Ammon's horn (tissue), 1 donor: ENCODE measurements at regions not wholly inside any gene's neighbourhood (a gene's known extent, or its start where the extent isn't known, plus 50 kb on each side); places are given as distances from the start of the nearest gene placed in this dataset.
"Not testable (repeated sequence)": the region's sequence is repeated elsewhere in the genome, so short reads cannot be mapped to it uniquely, and the experiment has no call there.

Experiments used
- DNase-seq: peaks from one replicate; pipeline ENCODE4 v3.0.0-alpha.2; 2016; ENCODE audit warnings: low spot score

- DNase-seq, result no peak
These were observed 155.9 kb upstream of the LPP start for GRCh38 chr3:187997946-187998561.

- no peak for DNase-seq
These were observed 155.3 kb upstream of the LPP start for GRCh38 chr3:187998611-187999010.

- no peak for DNase-seq
These were observed 154.1 kb upstream of the LPP start for GRCh38 chr3:187999821-188000220.

- no peak for DNase-seq
These were observed 153.5 kb upstream of the LPP start for GRCh38 chr3:188000361-188000861.

- no peak for DNase-seq
These were observed 152.9 kb upstream of the LPP start for GRCh38 chr3:188001093-188001492.

GRCh38 chr3:188001926-188002325 lies 152.0 kb upstream of the LPP start:
- DNase-seq, result no peak

- DNase-seq, result no peak
These were observed 151.3 kb upstream of the LPP start for GRCh38 chr3:188002626-188003138.

- DNase-seq, result no peak
These were observed 150.5 kb upstream of the LPP start for GRCh38 chr3:188003188-188004171.

GRCh38 chr3:188006726-188007393 lies 147.1 kb upstream of the LPP start:
- DNase-seq, result peak; percentile 66

- no peak for DNase-seq
These were observed 146.1 kb upstream of the LPP start for GRCh38 chr3:188007897-188008296.

GRCh38 chr3:188008582-188009213 lies 145.3 kb upstream of the LPP start:
- DNase-seq, result no peak

GRCh38 chr3:188010478-188010877 lies 143.5 kb upstream of the LPP start:
- no peak for DNase-seq

GRCh38 chr3:188019727-188020126 lies 134.2 kb upstream of the LPP start:
- DNase-seq, result no peak

- no peak for DNase-seq
These were observed 132.9 kb upstream of the LPP start for GRCh38 chr3:188021041-188021440.

- no peak for DNase-seq
These were observed 132.4 kb upstream of the LPP start for GRCh38 chr3:188021502-188022040.

GRCh38 chr3:188022902-188023301 lies 131.1 kb upstream of the LPP start:
- DNase-seq, result not testable (repeated sequence)

GRCh38 chr3:188025555-188025954 lies 128.4 kb upstream of the LPP start:
- no peak for DNase-seq

GRCh38 chr3:188026191-188026968 lies 127.6 kb upstream of the LPP start:
- DNase-seq, result no peak

GRCh38 chr3:188031121-188031520 lies 122.8 kb upstream of the LPP start:
- DNase-seq, result no peak

- no peak for DNase-seq
These were observed 119.0 kb upstream of the LPP start for GRCh38 chr3:188034989-188035388.
